ENCODE measurements at regions not wholly inside any gene's neighbourhood (a gene's known extent, or its start where the extent isn't known, plus 50 kb on each side); places are given as distances from the start of the nearest gene placed in this dataset.

DNA sequence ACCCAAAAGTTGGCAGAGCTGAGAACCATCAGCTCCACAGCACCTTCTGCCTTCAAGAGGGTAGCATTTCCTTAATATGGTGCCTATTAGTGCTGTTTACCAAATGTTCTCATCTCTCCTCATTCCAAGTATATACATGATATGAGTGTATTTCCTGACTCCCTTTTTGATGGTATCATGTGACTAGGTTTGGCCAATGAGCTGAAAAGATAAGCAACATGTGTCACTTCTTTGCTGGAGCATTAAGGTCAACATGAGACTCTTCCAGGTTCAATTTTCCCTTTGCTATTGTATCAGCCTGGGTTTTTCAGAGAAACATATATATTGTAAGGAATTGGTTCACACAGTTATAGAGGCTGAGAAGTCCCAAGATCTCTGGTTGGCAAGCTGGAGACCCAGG lies 310.9 kb downstream of the HRH4 start:
- DNase-seq, result no peak
- no peaks in the 10 kb centered on the region for H3K36me3 ChIP-seq (replicated peaks; ENCODE audit: control insufficient read depth, insufficient read depth, low read length)
- no peaks in the 10 kb centered on the region for H3K27me3 ChIP-seq (ENCODE audit: control insufficient read depth, insufficient read depth, low read length)
- no peak overlapping the region for H3K4me3 ChIP-seq (ENCODE audit: insufficient read depth, low read depth, low read length)

DNA sequence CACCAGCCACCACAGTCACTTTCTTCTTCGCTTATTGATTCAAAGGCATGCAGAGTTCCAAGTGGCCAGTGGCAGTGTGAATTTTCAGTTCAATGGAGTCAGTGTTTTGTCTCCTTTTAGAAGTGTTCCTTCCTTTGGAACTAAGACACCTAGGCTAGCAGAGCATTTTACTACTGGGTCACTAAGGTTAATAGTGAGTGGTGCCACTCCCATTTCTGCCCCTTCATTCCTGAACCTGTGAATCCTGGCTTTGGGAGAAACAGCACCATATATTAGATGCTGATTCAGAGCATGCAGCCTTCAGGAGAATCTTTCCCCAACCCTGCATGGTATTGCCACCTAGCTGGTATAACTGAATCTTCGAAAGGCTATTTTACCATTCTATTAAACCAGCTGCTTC lies 312.7 kb downstream of the HRH4 start:
- Histone ChIP-seq H3K36me3 (replicated peaks; ENCODE audit: control insufficient read depth, insufficient read depth, low read length) (no peaks in the 10 kb centered on the region), H3K4me3 (ENCODE audit: insufficient read depth, low read depth, low read length) (no peak overlapping the region), H3K27me3 (ENCODE audit: control insufficient read depth, insufficient read depth, low read length) (no peaks in the 10 kb centered on the region)
- no peak for DNase-seq

DNA sequence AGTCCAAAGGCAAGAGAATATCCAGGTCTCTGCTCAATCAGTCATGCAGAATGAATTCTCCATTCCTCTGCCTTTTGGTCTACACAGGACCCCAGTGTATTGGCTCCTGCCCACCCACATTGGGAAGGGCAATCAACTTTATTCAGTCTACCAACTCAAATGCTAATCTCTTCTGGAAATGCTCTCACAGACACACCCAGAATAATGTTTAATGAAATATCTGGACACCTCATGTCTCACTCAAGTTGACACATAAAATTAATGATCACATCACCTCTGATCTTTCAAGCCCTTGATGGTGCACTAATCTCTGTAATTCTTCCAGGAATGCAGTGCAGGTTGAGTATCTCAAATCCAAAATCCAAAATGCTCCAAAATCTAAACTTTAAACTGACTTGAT lies 315.6 kb downstream of the HRH4 start:
- H3K36me3 ChIP-seq (replicated peaks; ENCODE audit: control insufficient read depth, insufficient read depth, low read length), result no peaks in the 10 kb centered on the region
- no peak for DNase-seq
- no peaks in the 10 kb centered on the region for H3K27me3 ChIP-seq (ENCODE audit: control insufficient read depth, insufficient read depth, low read length)
- no peak overlapping the region for H3K4me3 ChIP-seq (ENCODE audit: insufficient read depth, low read depth, low read length)

DNA sequence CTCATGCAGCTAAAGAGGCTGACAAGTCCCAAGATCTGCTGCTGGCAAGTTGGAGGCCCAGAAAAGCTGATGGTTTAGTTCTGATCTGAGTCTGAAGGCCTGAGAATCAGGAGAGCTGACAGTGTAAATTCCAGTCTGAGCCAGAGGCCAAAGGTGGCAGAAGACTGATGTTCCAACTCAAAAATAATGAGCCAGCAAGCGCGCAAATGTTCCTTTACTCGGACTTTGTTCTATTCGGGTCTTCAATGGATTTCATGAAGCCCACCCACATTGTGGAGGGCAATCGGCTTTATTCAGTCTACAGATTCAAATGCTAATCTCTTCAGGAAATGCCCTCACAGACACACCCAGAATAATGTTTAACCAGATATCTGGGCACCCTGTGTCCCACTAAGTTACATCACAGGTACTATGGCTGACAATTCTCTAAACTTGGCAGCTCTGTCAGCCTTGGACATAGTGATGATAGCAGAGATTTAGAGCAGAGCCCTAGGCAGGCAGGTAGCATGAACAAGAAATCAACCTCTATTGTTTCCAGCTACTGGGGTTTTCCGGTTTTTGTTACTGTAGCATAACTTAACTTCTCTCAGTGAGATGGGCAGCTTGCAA lies 318.5 kb downstream of the HRH4 start:
- Histone ChIP-seq H3K27me3 (ENCODE audit: control insufficient read depth, insufficient read depth, low read length) (no peaks in the 10 kb centered on the region), H3K36me3 (replicated peaks; ENCODE audit: control insufficient read depth, insufficient read depth, low read length) (no peaks in the 10 kb centered on the region), H3K4me3 (ENCODE audit: insufficient read depth, low read depth, low read length) (no peak overlapping the region)
- DNase-seq, result no peak

DNA sequence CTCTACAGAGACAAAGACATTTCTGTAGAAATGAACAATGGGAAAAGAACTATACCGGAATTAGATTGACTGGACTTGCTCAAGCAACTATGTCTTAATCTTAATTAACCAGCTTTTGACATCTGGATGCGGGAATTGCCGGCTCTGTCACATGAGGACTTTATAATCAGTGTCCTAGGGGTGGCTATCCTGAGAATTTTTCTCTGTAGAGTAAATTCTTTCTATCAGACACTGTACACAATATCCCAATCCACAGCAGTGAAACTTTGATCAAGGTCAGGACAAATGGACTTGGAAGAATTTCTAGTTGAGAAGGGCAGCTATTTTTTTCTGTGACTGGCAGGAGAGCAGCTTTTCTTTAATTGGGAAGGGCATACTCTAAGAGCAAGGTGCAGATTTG lies 322.1 kb downstream of the HRH4 start:
- no peak for DNase-seq
- Histone ChIP-seq H3K27me3 (ENCODE audit: control insufficient read depth, insufficient read depth, low read length) (no peaks in the 10 kb centered on the region), H3K36me3 (replicated peaks; ENCODE audit: control insufficient read depth, insufficient read depth, low read length) (no peaks in the 10 kb centered on the region), H3K4me3 (ENCODE audit: insufficient read depth, low read depth, low read length) (no peak overlapping the region)

DNA sequence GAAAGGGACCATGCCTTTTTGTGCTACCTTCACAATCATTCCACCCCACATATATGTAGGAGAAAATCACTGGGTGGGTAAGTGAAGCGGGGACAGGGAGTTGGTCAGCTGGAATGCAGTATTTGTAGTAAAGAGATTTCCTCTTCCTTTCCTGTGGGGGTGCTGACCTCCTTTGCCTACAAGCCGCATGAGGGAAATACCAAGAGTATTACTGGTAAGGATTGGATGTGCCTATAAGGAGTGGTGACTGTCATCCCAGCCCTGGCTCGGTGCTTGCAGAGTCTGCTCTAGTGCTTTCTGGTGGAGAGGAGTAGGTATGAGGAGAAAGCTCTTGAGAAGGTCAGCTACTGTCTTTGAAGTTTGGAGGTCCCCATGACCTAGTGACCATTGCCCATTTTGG lies 324.6 kb downstream of the HRH4 start:
- no peaks in the 10 kb centered on the region for H3K27me3 ChIP-seq (ENCODE audit: control insufficient read depth, insufficient read depth, low read length)
- H3K4me3 ChIP-seq (ENCODE audit: insufficient read depth, low read depth, low read length), result no peak overlapping the region
- no peaks in the 10 kb centered on the region for H3K36me3 ChIP-seq (replicated peaks; ENCODE audit: control insufficient read depth, insufficient read depth, low read length)
- DNase-seq, result no peak

DNA sequence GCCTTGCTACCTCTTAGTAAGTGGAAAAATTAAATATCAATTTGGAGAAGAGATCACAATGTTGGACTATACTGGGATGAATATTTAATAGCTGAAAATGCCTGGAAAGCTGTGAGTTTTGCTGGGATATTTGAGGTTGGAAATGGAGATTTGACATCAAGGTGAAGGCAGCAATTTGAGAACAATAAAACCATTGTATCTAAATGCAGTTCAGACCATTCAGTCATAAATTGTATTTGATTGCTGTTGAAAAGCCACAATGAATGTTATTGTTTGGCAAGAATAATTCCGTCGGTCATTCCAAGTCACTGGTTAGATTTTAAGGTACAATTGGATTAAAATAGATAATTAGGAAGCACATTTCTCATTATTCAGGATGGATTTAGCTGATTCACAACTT lies 325.6 kb downstream of the HRH4 start:
- no peak for DNase-seq
- no peaks in the 10 kb centered on the region for H3K36me3 ChIP-seq (replicated peaks; ENCODE audit: control insufficient read depth, insufficient read depth, low read length)
- no peaks in the 10 kb centered on the region for H3K27me3 ChIP-seq (ENCODE audit: control insufficient read depth, insufficient read depth, low read length)
- H3K4me3 ChIP-seq (ENCODE audit: insufficient read depth, low read depth, low read length), result no peak overlapping the region

DNA sequence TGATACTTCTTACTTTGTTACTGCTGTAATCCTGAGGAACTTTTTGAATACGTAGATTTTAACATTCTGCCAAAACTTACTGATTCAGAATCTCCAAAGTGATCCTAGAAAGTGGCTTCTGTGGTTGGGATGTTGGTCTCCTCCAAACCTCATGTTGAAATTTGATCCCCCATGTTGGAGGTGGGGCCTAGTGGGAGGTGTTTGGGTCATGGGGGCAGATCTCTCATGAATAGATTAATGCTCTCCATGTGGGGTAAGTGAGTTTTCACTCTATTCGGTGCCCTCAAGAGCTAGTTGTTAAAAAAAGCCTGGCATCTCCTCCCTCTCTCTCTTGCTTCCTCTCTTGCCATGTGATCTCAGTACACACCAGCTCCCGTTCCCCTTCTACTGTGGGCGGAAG lies 329.9 kb downstream of the HRH4 start:
- DNase-seq, result no peak
- Histone ChIP-seq H3K36me3 (replicated peaks; ENCODE audit: control insufficient read depth, insufficient read depth, low read length) (no peaks in the 10 kb centered on the region), H3K27me3 (ENCODE audit: control insufficient read depth, insufficient read depth, low read length) (no peaks in the 10 kb centered on the region)

DNA sequence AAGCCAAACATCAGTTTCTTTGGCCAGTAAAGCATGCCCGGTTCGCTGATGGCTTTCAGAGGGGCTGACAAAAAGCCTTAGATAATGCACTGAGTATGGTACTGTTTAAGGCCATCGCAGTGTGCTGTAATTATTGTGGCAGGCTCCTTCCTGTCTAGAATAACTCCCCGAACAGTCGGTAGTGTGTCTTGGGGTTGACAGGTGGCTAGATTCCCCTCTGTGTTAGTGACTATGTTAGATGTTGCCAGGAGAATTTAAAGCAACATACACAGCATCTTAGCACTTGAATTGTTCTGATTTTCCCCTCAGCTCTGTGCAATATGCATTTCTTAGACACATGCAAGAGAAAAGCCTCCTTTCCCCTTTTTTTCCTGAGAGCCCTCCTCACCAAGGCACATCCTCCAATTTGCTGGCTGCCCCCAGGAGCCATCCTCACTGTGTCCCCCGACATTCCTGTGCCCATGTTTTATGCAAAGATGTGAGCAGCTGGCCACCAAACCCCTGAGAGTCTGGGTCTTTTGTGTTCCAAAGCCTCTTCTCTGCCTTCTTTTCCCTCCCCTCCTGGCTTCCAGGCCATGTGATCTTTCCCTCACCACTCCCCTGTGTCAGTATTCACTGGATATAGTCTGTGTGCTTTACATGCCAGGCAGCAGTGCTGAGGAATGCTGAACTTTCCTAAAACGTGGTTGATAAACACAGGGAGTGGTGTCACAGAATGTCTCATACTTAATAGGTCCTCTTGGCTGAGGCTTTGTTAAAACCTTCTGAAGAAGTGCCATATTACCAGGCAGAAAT lies 331.5 kb downstream of the HRH4 start:
- H3K4me3 ChIP-seq (ENCODE audit: insufficient read depth, low read depth, low read length), result no peak overlapping the region
- no peak for DNase-seq
- no peaks in the 10 kb centered on the region for H3K36me3 ChIP-seq (replicated peaks; ENCODE audit: control insufficient read depth, insufficient read depth, low read length)
- H3K27me3 ChIP-seq (ENCODE audit: control insufficient read depth, insufficient read depth, low read length), result no peaks in the 10 kb centered on the region

More for the DNA sequence above, 329.9 kb downstream of the HRH4 start:
- no peak overlapping the region for H3K4me3 ChIP-seq (ENCODE audit: insufficient read depth, low read depth, low read length)

DNA sequence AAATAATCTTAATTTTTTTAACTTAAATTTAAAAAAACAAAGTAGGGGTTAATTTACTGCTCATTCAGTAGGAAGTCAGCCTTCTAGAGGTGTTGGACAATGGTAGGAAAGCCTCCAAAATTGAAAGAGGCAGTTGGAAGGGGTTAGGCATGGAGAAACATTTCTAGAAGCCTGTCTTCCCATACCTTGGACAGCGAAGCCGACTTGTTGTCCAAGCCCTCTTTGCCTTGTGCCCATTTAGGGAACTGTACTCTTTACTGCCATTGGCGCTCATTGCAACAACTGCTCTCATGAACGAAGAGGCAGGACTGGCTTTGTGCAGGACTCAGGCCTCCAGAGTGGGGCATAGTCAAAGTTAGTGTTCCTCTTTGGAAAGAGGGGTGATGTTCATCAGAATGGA lies 333.3 kb downstream of the HRH4 start:
- DNase-seq, result no peak
- Histone ChIP-seq H3K4me3 (ENCODE audit: insufficient read depth, low read depth, low read length) (no peak overlapping the region), H3K27me3 (ENCODE audit: control insufficient read depth, insufficient read depth, low read length) (no peaks in the 10 kb centered on the region), H3K36me3 (replicated peaks; ENCODE audit: control insufficient read depth, insufficient read depth, low read length) (no peaks in the 10 kb centered on the region)

DNA sequence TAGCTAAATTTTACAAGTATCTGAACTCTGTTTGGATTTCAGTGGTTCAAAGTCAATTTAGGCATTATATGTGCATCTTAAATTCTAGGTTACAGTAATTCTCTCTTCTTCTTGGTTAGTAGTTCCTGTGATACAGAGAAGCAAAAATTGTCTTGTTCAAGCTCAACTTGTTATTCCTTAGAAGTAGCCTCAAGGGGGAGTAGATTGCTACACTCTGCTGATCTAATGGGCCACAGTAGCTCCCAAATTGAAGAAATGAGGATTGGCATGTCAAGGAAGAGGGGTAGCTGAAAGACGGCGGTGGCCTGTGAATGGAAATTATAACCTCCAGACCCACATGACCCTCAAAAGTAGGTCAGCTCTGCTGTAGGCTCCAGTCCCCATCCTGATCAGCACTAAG lies 334.7 kb downstream of the HRH4 start:
- DNase-seq, result no peak
- no peak overlapping the region for H3K4me3 ChIP-seq (ENCODE audit: insufficient read depth, low read depth, low read length)
- H3K27me3 ChIP-seq (ENCODE audit: control insufficient read depth, insufficient read depth, low read length), result no peaks in the 10 kb centered on the region
- H3K36me3 ChIP-seq (replicated peaks; ENCODE audit: control insufficient read depth, insufficient read depth, low read length), result no peaks in the 10 kb centered on the region

DNA sequence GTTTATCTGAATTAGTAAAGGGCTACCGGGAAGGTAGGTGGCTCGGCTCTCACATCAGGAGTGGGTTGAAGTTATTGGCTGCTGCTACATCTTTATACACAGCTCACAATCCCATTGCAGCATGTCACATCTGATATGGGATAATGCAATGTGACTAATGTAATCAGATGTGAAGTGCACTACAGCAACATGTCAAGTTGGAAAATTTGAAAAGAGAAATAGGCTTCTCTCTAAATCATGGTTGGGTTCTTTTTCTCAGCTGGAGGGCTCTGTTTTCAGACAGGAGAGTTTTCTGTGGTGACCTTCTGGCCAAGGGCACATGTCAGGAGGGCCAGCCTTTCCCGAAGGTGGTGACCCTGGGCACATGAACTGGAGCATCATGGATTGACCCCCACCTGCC lies 337.5 kb downstream of the HRH4 start:
- Histone ChIP-seq H3K4me3 (ENCODE audit: insufficient read depth, low read depth, low read length) (no peak overlapping the region), H3K36me3 (replicated peaks; ENCODE audit: control insufficient read depth, insufficient read depth, low read length) (no peaks in the 10 kb centered on the region), H3K27me3 (ENCODE audit: control insufficient read depth, insufficient read depth, low read length) (no peaks in the 10 kb centered on the region)
- DNase-seq, result no peak

DNA sequence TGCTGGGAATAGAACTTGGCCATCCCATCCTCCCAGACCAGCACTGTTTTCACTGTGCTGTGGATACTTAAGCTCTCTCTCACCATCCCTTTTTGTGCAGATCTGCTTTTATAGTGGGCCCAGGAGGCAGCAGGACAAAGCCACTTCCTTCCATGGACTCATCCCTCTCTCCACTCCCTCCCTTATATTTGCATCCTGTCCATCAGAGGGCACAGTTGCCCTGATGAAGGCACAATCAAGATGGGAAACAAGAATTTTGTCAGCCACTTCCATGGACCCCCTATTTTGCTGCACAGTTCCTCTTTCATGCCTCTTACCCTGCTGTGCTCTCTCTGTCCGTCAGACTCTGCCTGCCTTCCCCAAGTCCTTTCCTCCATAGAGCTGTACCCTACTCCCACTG lies 338.7 kb downstream of the HRH4 start:
- no peak for DNase-seq
- no peak overlapping the region for H3K4me3 ChIP-seq (ENCODE audit: insufficient read depth, low read depth, low read length)
- no peaks in the 10 kb centered on the region for H3K27me3 ChIP-seq (ENCODE audit: control insufficient read depth, insufficient read depth, low read length)
- H3K36me3 ChIP-seq (replicated peaks; ENCODE audit: control insufficient read depth, insufficient read depth, low read length), result no peaks in the 10 kb centered on the region

DNA sequence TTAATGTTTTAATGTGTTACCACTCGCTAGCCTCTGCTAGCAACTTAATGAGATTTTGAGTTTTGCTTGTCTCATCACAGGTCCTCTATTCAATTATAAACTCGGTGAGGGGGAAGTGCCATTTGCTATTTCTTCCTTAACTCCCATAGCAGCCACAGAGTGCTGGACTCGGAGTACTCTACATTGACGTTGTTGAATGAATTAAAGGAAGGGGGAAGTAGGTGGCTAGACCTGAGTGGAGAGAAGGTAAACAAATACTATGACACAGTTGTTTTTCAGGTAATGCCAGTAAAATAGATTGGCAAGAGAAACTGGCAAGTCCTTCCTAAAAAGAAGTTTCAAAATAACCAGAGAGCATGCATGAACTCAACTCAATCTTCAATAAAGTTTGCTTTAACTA lies 339.3 kb downstream of the HRH4 start:
- no peak overlapping the region for H3K4me3 ChIP-seq (ENCODE audit: insufficient read depth, low read depth, low read length)
- no peak for DNase-seq
- no peaks in the 10 kb centered on the region for H3K36me3 ChIP-seq (replicated peaks; ENCODE audit: control insufficient read depth, insufficient read depth, low read length)
- H3K27me3 ChIP-seq (ENCODE audit: control insufficient read depth, insufficient read depth, low read length), result no peaks in the 10 kb centered on the region

DNA sequence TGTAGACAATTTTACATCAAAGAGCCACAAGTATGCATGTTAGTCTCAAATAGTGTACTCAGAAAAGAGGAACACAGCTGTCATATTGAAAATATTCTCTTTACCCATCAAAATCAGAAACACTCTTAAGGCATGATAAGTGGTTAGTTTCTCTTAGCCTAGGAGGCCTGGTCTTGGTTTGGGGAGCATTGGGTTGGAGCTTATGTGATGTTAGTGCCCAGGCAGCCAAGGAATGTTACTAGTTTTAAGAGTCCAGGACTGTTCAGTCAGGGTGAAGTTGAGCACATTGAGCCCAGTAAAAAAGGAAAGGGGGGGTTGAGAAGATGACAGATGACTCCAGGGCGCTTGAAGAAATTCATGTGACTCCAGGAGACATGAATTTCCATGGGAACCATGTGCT lies 340.6 kb downstream of the HRH4 start:
- no peaks in the 10 kb centered on the region for H3K36me3 ChIP-seq (replicated peaks; ENCODE audit: control insufficient read depth, insufficient read depth, low read length)
- no peak for DNase-seq
- H3K4me3 ChIP-seq (ENCODE audit: insufficient read depth, low read depth, low read length), result no peak overlapping the region
- H3K27me3 ChIP-seq (ENCODE audit: control insufficient read depth, insufficient read depth, low read length), result no peaks in the 10 kb centered on the region

Measured in H7 (cell line).